GM23338 (cell line): ENCODE measurements at regions not wholly inside any gene's neighbourhood (a gene's known extent, or its start where the extent isn't known, plus 50 kb on each side); places are given as distances from the start of the nearest gene placed in this dataset.
A peak's percentile ranks its signal among the peaks of the same experiment; 100 is the strongest.

Experiments used
- ATAC-seq: fragments of 200-7000 bp; cut with Tn5 transposase; 3 replicates; pipeline ENCODE4 v1.9.1; 2020
- DNase-seq: peaks from one replicate; pipeline ENCODE4 v3.0.0-alpha.2; 2015; ENCODE audit warnings: low spot score
- H2AFZ ChIP-seq: fragments of 200-600 bp; sonication (generic); 2 replicates; pipeline ENCODE4 v1.8.0; 2016; ENCODE audit warnings: antibody characterized with exemption, mild to moderate bottlenecking, moderate library complexity
- H3F3A ChIP-seq: fragments of 200-600 bp; sonication (generic); replicated peaks from 2 replicates; pipeline ENCODE4 v1.8.0; 2017; ENCODE audit warnings: antibody characterized with exemption, mixed run types, low read depth
- H3K27ac ChIP-seq: fragments of 200-600 bp; sonication (generic); 2 replicates; pipeline ENCODE4 v1.6.1; 2016; ENCODE audit warnings: low read depth
- H3K27me3 ChIP-seq: fragments of 200-600 bp; sonication (generic); 2 replicates; pipeline ENCODE4 v1.8.0; 2016; ENCODE audit warnings: mild to moderate bottlenecking, mixed run types, moderate library complexity; ENCODE audit not compliant: insufficient read depth
- H3K36me3 ChIP-seq: fragments of 200-600 bp; sonication (generic); 2 replicates; pipeline ENCODE4 v1.8.0; 2016; ENCODE audit warnings: mild to moderate bottlenecking; ENCODE audit not compliant: insufficient read depth
- H3K4me1 ChIP-seq: fragments of 200-600 bp; sonication (generic); 2 replicates; pipeline ENCODE4 v1.8.0; 2016; ENCODE audit warnings: mild to moderate bottlenecking, moderate library complexity; ENCODE audit not compliant: insufficient read depth
- H3K4me2 ChIP-seq: fragments of 200-600 bp; sonication (generic); 2 replicates; pipeline ENCODE4 v1.7.1; 2017; ENCODE audit warnings: mixed run types
- H3K4me3 ChIP-seq: fragments of 200-600 bp; sonication (generic); 2 replicates; pipeline ENCODE4 v1.6.1; 2016; ENCODE audit warnings: mixed run types
- H3K79me2 ChIP-seq: fragments of 200-600 bp; sonication (generic); replicated peaks from 2 replicates; pipeline ENCODE4 v1.8.0; 2017; ENCODE audit warnings: mild to moderate bottlenecking; ENCODE audit not compliant: insufficient read depth
- H3K9me2 ChIP-seq: fragments of 200-600 bp; sonication (generic); 2 replicates; pipeline ENCODE4 v1.8.0; 2017; ENCODE audit not compliant: insufficient read depth
- H4K20me1 ChIP-seq: fragments of 200-600 bp; sonication (generic); replicated peaks from 2 replicates; pipeline ENCODE4 v1.8.0; 2017; ENCODE audit warnings: mild to moderate bottlenecking; ENCODE audit not compliant: insufficient read depth
- H3K27ac Mint-ChIP-seq: 2 replicates; pipeline ENCODE4 v1.8.0; 2020; ENCODE audit warnings: inconsistent platforms, mild to moderate bottlenecking, moderate library complexity, mixed read lengths
- H3K27me3 Mint-ChIP-seq: 3 replicates; pipeline ENCODE4 v1.8.0; 2022; ENCODE audit warnings: low read depth, mild to moderate bottlenecking, moderate library complexity, mixed read lengths, inconsistent platforms; ENCODE audit not compliant: insufficient read depth, poor library complexity
- H3K36me3 Mint-ChIP-seq: 3 replicates; pipeline ENCODE4 v1.8.0; 2021; ENCODE audit warnings: low read depth, mild to moderate bottlenecking, inconsistent platforms, moderate library complexity, mixed read lengths
- H3K4me1 Mint-ChIP-seq: 3 replicates; pipeline ENCODE4 v1.8.0; 2020; ENCODE audit warnings: mild to moderate bottlenecking, inconsistent platforms, mixed read lengths
- H3K4me3 Mint-ChIP-seq: 3 replicates; pipeline ENCODE4 v1.8.0; 2021; ENCODE audit warnings: moderate library complexity, mild to moderate bottlenecking, inconsistent platforms, mixed read lengths
- H3K9me3 Mint-ChIP-seq: 3 replicates; pipeline ENCODE4 v1.8.0; 2020; ENCODE audit warnings: moderate library complexity, mild to moderate bottlenecking, inconsistent platforms, mixed read lengths
- CREB1 ChIP-seq: fragments of 250-450 bp; sonication (Bioruptor Pico); IDR thresholded peaks from 2 replicates; pipeline ENCODE4 v1.5.0; 2020; ENCODE audit warnings: low read depth, mild to moderate bottlenecking, moderate library complexity
- CTCF ChIP-seq, 2 experiments: fragments of 200-600 bp in 1 of 2; sonication (generic) in 1 of 2; conservative IDR thresholded peaks; 2 replicates each; pipeline versions ENCODE4 v1.5.1 to v1.6.1; 2016 to 2017; ENCODE audit warnings: antibody characterized with exemption in 2 of 2, low read depth in 2 of 2, mild to moderate bottlenecking in 2 of 2, moderate library complexity in 1 of 2
- ETS1 ChIP-seq: IDR thresholded peaks from 2 replicates; pipeline ENCODE4 v1.6.1; 2016; ENCODE audit warnings: antibody characterized with exemption
- EZH2 ChIP-seq: fragments of 200-600 bp; sonication (generic); IDR thresholded peaks from one replicate; pipeline ENCODE4 v1.8.0; 2017; ENCODE audit warnings: antibody characterized with exemption, mild to moderate bottlenecking, low read depth; ENCODE audit not compliant: unreplicated experiment
- EZH2phosphoT487 ChIP-seq: fragments of 200-600 bp; sonication (generic); IDR thresholded peaks from one replicate; pipeline ENCODE4 v1.8.1; 2018; ENCODE audit warnings: antibody characterized with exemption; ENCODE audit not compliant: unreplicated experiment
- JUNB ChIP-seq: IDR thresholded peaks from one replicate; pipeline ENCODE4 v1.6.1; 2016; ENCODE audit warnings: antibody characterized with exemption; ENCODE audit not compliant: unreplicated experiment
- NANOG ChIP-seq: IDR thresholded peaks from 2 replicates; pipeline ENCODE4 v1.6.1; 2016; ENCODE audit warnings: antibody characterized with exemption, borderline replicate concordance
- POLR2AphosphoS5 ChIP-seq: IDR thresholded peaks from 2 replicates; pipeline ENCODE4 v1.6.1; 2016; ENCODE audit warnings: antibody characterized with exemption, low read depth
- REST ChIP-seq: IDR thresholded peaks from one replicate; pipeline ENCODE4 v1.6.1; 2018; ENCODE audit warnings: antibody characterized with exemption; ENCODE audit not compliant: unreplicated experiment
- STAT1 ChIP-seq: IDR thresholded peaks from one replicate; pipeline ENCODE4 v1.6.1; 2016; ENCODE audit warnings: antibody characterized with exemption; ENCODE audit not compliant: unreplicated experiment
- ZNF114 ChIP-seq: fragments of 250-450 bp; sonication (Bioruptor Pico); IDR thresholded peaks from 2 replicates; pipeline ENCODE4 v1.5.0; 2020; ENCODE audit warnings: mild to moderate bottlenecking, moderate library complexity
- ZNF331 ChIP-seq: fragments of 250-450 bp; sonication (Bioruptor Pico); IDR thresholded peaks from 2 replicates; pipeline ENCODE4 v1.5.0; 2020; ENCODE audit warnings: low read depth, mild to moderate bottlenecking, moderate library complexity
- ZNF462 ChIP-seq: fragments of 250-450 bp; sonication (Bioruptor Pico); IDR thresholded peaks from 2 replicates; pipeline ENCODE4 v1.5.0; 2020; ENCODE audit warnings: mild to moderate bottlenecking, moderate library complexity

- H3K9me3 Mint-ChIP-seq: no peaks in the 10 kb centered on the region
- no peak for TF ChIP-seq ZNF331 (CRISPR knock-in tag)
- TF ChIP-seq STAT1: no peak
- no peak for TF ChIP-seq CTCF (conservative IDR thresholded peaks at IDR 0.05; ENCODE audit: low read depth in 2 of 2)
- no peak for TF ChIP-seq POLR2AphosphoS5
- TF ChIP-seq NANOG: no peak
- TF ChIP-seq CREB1: no peak
- TF ChIP-seq ETS1: no peak
- TF ChIP-seq EZH2phosphoT487: no peak
- TF ChIP-seq ZNF114 (CRISPR knock-in tag): no peak
- no peak for TF ChIP-seq REST
- TF ChIP-seq ZNF462: no peak
- TF ChIP-seq EZH2: no peak
- TF ChIP-seq JUNB: no peak
- H2AFZ ChIP-seq: peak overlapping the region; percentile 52; the same call in 1 of the 2 replicates
- H3K4me3 Mint-ChIP-seq: no peak overlapping the region
- H3K36me3 ChIP-seq: no peaks in the 10 kb centered on the region
- DNase-seq (no peak), ATAC-seq (no peak)
- no peaks in the 10 kb centered on the region for H4K20me1 ChIP-seq
- H3K36me3 Mint-ChIP-seq: no peaks in the 10 kb centered on the region
- H3K79me2 ChIP-seq: no peaks in the 10 kb centered on the region
- H3K4me3 ChIP-seq: no peak overlapping the region
- no peaks in the 10 kb centered on the region for H3K27me3 ChIP-seq
- peaks cover 4% of the 10 kb centered on the region; the same call in 1 of the 2 replicates for H3K9me2 ChIP-seq
- H3K4me2 ChIP-seq: no peak overlapping the region
- H3K4me1 Mint-ChIP-seq: peaks cover 10% of the 10 kb centered on the region
- H3K27me3 Mint-ChIP-seq: peaks cover 4% of the 10 kb centered on the region
- H3K27ac Mint-ChIP-seq: no peak overlapping the region
- H3F3A ChIP-seq: no peaks in the 10 kb centered on the region
- H3K27ac ChIP-seq: no peak overlapping the region
- H3K4me1 ChIP-seq: no peaks in the 10 kb centered on the region
Measured at GRCh38 chr15:93614386-93615104, 525.5 kb upstream of the RGMA start.
